Esophagus muscularis mucosa (tissue), 4 donors: ENCODE measurements at regions not wholly inside any gene's neighbourhood (a gene's known extent, or its start where the extent isn't known, plus 50 kb on each side); places are given as distances from the start of the nearest gene placed in this dataset.

Source experiments
- EP300 ChIP-seq: sonication (generic); formaldehyde crosslinking; IDR thresholded peaks from one replicate; pipeline ENCODE4 v1.6.1; 2017; ENCODE audit warnings: antibody characterized with exemption
- POLR2A ChIP-seq: fragments of 450-650 bp; IDR thresholded peaks from one replicate; pipeline ENCODE4 v1.6.1; 2017; ENCODE audit warnings: antibody characterized with exemption, moderate library complexity, mild to moderate bottlenecking, low read depth
- POLR2AphosphoS5 ChIP-seq, 2 donors: sonication (generic); formaldehyde crosslinking; IDR thresholded peaks; one replicate each; pipeline ENCODE4 v1.6.1; 2017; ENCODE audit warnings: antibody characterized with exemption in 2 of 2
- TF ChIP-seq, protein P1 (sequence below), 3 experiments: fragments of 200-600 bp in 2 of 3; fragments of 450-650 bp in 1 of 3; sonication (generic) in 2 of 3; IDR thresholded peaks; one replicate each; pipeline ENCODE4 v1.5.1; 2017 to 2019; ENCODE audit warnings: antibody characterized with exemption in 3 of 3, mild to moderate bottlenecking in 2 of 3, moderate library complexity in 1 of 3

DNA sequence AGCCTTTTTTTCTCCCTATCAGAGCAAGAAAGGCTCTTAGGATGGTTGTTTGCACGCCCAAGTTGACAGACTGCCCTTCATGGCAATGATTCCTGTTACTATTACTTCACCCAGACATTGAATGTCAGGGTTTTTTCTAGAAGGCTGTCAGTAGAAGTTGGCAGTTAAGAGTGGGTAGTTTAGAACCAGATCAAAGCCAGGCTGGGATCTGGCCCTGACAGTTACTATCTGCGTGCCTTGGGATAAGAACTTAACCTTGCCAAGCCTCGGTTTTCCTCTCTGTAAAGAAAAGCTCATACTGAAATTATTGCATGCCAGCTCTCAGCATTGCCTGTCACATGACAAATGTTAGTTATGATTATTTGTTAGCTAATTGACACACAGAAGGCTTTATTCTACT lies 58.7 kb upstream of the PPP2R5A start:
- TF ChIP-seq, protein P1, sequence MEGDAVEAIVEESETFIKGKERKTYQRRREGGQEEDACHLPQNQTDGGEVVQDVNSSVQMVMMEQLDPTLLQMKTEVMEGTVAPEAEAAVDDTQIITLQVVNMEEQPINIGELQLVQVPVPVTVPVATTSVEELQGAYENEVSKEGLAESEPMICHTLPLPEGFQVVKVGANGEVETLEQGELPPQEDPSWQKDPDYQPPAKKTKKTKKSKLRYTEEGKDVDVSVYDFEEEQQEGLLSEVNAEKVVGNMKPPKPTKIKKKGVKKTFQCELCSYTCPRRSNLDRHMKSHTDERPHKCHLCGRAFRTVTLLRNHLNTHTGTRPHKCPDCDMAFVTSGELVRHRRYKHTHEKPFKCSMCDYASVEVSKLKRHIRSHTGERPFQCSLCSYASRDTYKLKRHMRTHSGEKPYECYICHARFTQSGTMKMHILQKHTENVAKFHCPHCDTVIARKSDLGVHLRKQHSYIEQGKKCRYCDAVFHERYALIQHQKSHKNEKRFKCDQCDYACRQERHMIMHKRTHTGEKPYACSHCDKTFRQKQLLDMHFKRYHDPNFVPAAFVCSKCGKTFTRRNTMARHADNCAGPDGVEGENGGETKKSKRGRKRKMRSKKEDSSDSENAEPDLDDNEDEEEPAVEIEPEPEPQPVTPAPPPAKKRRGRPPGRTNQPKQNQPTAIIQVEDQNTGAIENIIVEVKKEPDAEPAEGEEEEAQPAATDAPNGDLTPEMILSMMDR (IDR thresholded peaks at IDR 0.05) = no peak
- TF ChIP-seq POLR2A = no peak
- no peak for TF ChIP-seq EP300
- TF ChIP-seq POLR2AphosphoS5 (IDR thresholded peaks at IDR 0.05) = no peak
